HCT116 (cell line): ENCODE measurements at regions not wholly inside any gene's neighbourhood (a gene's known extent, or its start where the extent isn't known, plus 50 kb on each side); places are given as distances from the start of the nearest gene placed in this dataset.

Experiments used
- EZH2 ChIP-seq: fragments of 200-600 bp; sonication (generic); IDR thresholded peaks from 2 replicates; pipeline ENCODE4 v1.6.1; 2017; ENCODE audit warnings: antibody characterized with exemption, mixed run types
- RAD21 ChIP-seq: IDR thresholded peaks from 2 replicates; pipeline ENCODE4 v1.6.1; 2012; ENCODE audit warnings: low read depth, mild to moderate bottlenecking
- TF ChIP-seq, protein P1 (sequence below), 3 experiments: fragments of 200-600 bp in 1 of 3; sonication (generic) in 1 of 3; IDR thresholded peaks in 2 of 3; conservative IDR thresholded peaks in 1 of 3; 2 replicates each; pipeline ENCODE4 v1.5.1; 2012 to 2017; ENCODE audit warnings: low read depth in 2 of 3, low read length in 2 of 3, antibody characterized with exemption in 1 of 3, borderline replicate concordance in 1 of 3, control low read depth in 1 of 3, mild to moderate bottlenecking in 1 of 3, mixed read lengths in 1 of 3, mixed run types in 1 of 3, moderate library complexity in 1 of 3; ENCODE audit not compliant: insufficient read depth in 1 of 3

DNA sequence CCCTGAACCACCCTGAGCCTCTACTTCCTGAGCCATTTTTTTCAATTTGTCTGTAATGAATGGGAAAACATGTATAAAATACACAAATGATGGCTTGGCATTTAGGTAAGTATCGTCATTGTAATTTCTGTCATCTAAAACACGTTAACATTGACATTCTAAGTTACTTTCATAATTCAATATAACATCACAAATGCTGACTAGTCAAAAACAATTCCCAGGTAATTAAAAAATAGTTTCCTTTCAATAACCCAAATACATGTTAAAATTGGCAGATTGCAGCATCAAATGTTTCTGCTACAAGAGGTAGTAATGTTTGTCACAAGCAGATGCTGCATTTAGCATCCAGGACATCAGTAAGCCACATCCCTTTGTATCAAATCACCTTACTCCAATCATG is 776.4 kb downstream of the KCTD16 start:
- TF ChIP-seq EZH2 = no peak
- TF ChIP-seq, protein P1, sequence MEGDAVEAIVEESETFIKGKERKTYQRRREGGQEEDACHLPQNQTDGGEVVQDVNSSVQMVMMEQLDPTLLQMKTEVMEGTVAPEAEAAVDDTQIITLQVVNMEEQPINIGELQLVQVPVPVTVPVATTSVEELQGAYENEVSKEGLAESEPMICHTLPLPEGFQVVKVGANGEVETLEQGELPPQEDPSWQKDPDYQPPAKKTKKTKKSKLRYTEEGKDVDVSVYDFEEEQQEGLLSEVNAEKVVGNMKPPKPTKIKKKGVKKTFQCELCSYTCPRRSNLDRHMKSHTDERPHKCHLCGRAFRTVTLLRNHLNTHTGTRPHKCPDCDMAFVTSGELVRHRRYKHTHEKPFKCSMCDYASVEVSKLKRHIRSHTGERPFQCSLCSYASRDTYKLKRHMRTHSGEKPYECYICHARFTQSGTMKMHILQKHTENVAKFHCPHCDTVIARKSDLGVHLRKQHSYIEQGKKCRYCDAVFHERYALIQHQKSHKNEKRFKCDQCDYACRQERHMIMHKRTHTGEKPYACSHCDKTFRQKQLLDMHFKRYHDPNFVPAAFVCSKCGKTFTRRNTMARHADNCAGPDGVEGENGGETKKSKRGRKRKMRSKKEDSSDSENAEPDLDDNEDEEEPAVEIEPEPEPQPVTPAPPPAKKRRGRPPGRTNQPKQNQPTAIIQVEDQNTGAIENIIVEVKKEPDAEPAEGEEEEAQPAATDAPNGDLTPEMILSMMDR (IDR thresholded peaks at IDR 0.05 in 2 of 3, conservative IDR thresholded peaks at IDR 0.05 in 1 of 3; ENCODE audit: borderline replicate concordance in 1 of 3, insufficient read depth in 1 of 3, low read depth in 2 of 3, low read length in 2 of 3) = no peak
- TF ChIP-seq RAD21 = no peak
